A673 (cell line): ENCODE measurements at regions not wholly inside any gene's neighbourhood (a gene's known extent, or its start where the extent isn't known, plus 50 kb on each side); places are given as distances from the start of the nearest gene placed in this dataset.

ENCODE experiments used
- BruUV-seq: library from RNA; stranded (reverse); fragments of 400-500 nt; replicated peaks from 2 replicates; lab custom pipeline; 2021; lab: Mats Ljungman, UMichigan
- CTCF ChIA-PET: fragments of 300-600 bp; sonication (Branson Sonifier 250); formaldehyde crosslinking; loops from one replicate; lab custom pipeline; 2022; ENCODE audit warnings: antibody characterized with exemption; lab: Charles Lee
- POLR2A ChIA-PET: fragments of 300-600 bp; sonication (Branson Sonifier 250); formaldehyde crosslinking; loops from one replicate; lab custom pipeline; 2022; ENCODE audit warnings: antibody characterized with exemption; ENCODE audit not compliant: low non-redundant PET; lab: Charles Lee
- DNase-seq: peaks from one replicate; pipeline ENCODE4 v3.0.0-alpha.2; 2015; ENCODE audit warnings: low spot score
- H3K27ac ChIP-seq: fragments of 200-600 bp; sonication (generic); 2 replicates; pipeline ENCODE4 v1.5.1; 2016; ENCODE audit warnings: mixed run types, low read depth, mild to moderate bottlenecking, mixed read lengths, antibody characterized with exemption, low read length; ENCODE audit not compliant: poor library complexity, severe bottlenecking
- H3K27me3 ChIP-seq: fragments of 200-600 bp; sonication (generic); replicated peaks from 2 replicates; pipeline ENCODE4 v1.6.1; 2017; ENCODE audit warnings: mixed run types, low read depth, mild to moderate bottlenecking, mixed read lengths, antibody characterized with exemption, low read length; ENCODE audit not compliant: insufficient read depth, poor library complexity
- H3K36me3 ChIP-seq: fragments of 200-600 bp; sonication (generic); 2 replicates; pipeline ENCODE4 v1.6.1; 2016; ENCODE audit warnings: mixed run types, mild to moderate bottlenecking, mixed read lengths, antibody characterized with exemption, low read length; ENCODE audit not compliant: insufficient read depth, poor library complexity, severe bottlenecking
- H3K4me1 ChIP-seq: fragments of 200-600 bp; sonication (generic); 2 replicates; pipeline ENCODE4 v1.6.1; 2017; ENCODE audit warnings: mixed run types, mild to moderate bottlenecking, mixed read lengths, antibody characterized with exemption, low read length; ENCODE audit not compliant: insufficient read depth, poor library complexity, severe bottlenecking
- H3K4me3 ChIP-seq: fragments of 200-600 bp; sonication (generic); 2 replicates; pipeline ENCODE4 v1.5.1; 2016; ENCODE audit warnings: low read depth, mixed run types, mild to moderate bottlenecking, mixed read lengths, low read length; ENCODE audit not compliant: poor library complexity, severe bottlenecking
- H3K9me3 ChIP-seq: fragments of 200-600 bp; sonication (generic); 2 replicates; pipeline ENCODE4 v1.6.1; 2016; ENCODE audit warnings: mixed run types, low read depth, mild to moderate bottlenecking, mixed read lengths, antibody characterized with exemption, low read length; ENCODE audit not compliant: poor library complexity, severe bottlenecking
- EZH2 ChIP-seq: fragments of 200-600 bp; sonication (generic); IDR thresholded peaks from 2 replicates; pipeline ENCODE4 v1.6.1; 2017; ENCODE audit warnings: borderline replicate concordance, low read depth, mild to moderate bottlenecking, mixed read lengths, antibody characterized with exemption, low read length; ENCODE audit not compliant: poor library complexity, severe bottlenecking
- intact Hi-C: fragments of 100-400 bp; cut with micrococcal nuclease; formaldehyde crosslinking; loops from one replicate; pipeline ENCODE4 v1.10.0; 2022; ENCODE audit not compliant: unreplicated experiment
- TF ChIP-seq, protein P1 (sequence below): fragments of 300-800, 200-600 bp; sonication (generic); conservative IDR thresholded peaks from 2 replicates; pipeline ENCODE4 v1.5.1; 2017; ENCODE audit warnings: low read depth, mild to moderate bottlenecking, antibody characterized with exemption, low read length, moderate library complexity, mixed read lengths

DNA sequence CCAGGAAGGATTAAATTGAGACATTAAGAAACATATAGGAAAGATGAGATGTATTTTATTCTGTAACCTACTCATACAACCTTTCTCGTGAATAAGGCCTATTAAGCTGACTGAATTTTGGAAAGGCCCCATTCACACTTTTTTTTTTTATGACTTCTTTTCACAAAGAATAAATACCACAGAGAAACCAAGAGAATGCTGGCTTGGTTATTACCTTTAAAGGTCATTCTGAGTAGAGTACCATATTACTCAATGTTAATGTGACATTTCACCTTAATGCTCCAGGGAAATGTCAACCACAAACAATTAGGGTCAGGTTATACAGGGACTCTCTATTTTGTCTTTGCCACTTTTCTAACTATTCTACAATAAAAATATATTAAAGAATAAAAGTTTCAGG, 204.9 kb upstream of the PTCHD4 start:
- TF ChIP-seq, protein P1, sequence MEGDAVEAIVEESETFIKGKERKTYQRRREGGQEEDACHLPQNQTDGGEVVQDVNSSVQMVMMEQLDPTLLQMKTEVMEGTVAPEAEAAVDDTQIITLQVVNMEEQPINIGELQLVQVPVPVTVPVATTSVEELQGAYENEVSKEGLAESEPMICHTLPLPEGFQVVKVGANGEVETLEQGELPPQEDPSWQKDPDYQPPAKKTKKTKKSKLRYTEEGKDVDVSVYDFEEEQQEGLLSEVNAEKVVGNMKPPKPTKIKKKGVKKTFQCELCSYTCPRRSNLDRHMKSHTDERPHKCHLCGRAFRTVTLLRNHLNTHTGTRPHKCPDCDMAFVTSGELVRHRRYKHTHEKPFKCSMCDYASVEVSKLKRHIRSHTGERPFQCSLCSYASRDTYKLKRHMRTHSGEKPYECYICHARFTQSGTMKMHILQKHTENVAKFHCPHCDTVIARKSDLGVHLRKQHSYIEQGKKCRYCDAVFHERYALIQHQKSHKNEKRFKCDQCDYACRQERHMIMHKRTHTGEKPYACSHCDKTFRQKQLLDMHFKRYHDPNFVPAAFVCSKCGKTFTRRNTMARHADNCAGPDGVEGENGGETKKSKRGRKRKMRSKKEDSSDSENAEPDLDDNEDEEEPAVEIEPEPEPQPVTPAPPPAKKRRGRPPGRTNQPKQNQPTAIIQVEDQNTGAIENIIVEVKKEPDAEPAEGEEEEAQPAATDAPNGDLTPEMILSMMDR: no peak
- TF ChIP-seq EZH2: no peak
- intact Hi-C loops: no loop called here

DNA sequence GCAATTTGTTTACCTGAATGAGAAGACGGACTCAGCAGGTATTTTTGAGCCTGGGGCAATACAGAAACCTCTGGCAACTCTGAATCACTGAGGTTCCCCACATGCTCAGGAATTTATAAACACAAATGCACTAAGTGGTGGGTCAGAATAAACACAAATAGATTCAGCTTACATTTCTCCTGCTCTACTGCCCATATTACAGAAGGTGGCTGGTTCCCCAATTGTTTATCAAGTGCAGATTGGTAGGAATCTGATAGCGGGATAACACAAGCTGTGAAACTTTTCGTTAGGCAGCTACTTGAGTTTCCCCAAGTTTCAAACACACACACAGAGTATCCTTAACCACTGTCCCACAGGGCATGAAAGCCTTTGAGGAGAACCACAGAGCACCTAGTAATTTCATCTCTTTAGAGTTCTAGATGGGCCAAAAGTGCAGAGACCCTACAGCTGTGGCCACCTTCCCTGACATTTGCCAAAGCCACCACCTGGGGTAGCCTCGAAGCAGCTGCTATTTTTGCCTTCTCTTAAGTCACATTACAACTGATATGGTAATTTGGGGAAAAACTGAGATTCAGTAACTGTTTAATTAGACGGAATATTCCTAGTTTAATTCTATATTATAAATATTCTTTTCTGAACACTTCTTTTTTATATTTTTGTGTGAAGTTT, 204.2 kb upstream of the PTCHD4 start:
- no peak for TF ChIP-seq EZH2
- TF ChIP-seq, protein P1: no peak
- Histone ChIP-seq H3K4me3 (no peak overlapping the region), H3K4me1 (no peaks in the 10 kb centered on the region), H3K27me3 (no peaks in the 10 kb centered on the region), H3K9me3 (no peaks in the 10 kb centered on the region), H3K27ac (no peak overlapping the region), H3K36me3 (no peaks in the 10 kb centered on the region)
- BruUV-seq: no TSS peak
- intact Hi-C loops: no loop called here
- ChIA-PET CTCF (no interaction called here), POLR2A (no interaction called here)
- DNase-seq: no peak

More for the DNA sequence above, 204.9 kb upstream of the PTCHD4 start:
- CTCF ChIA-PET: no interaction called here
- no peak overlapping the region for H3K4me3 ChIP-seq
- no peaks in the 10 kb centered on the region for H3K27me3 ChIP-seq
- no peak for DNase-seq
- H3K9me3 ChIP-seq: no peaks in the 10 kb centered on the region
- BruUV-seq: no TSS peak
- no peak overlapping the region for H3K27ac ChIP-seq
- no peaks in the 10 kb centered on the region for H3K36me3 ChIP-seq
- no peaks in the 10 kb centered on the region for H3K4me1 ChIP-seq
- POLR2A ChIA-PET: no interaction called here

DNA sequence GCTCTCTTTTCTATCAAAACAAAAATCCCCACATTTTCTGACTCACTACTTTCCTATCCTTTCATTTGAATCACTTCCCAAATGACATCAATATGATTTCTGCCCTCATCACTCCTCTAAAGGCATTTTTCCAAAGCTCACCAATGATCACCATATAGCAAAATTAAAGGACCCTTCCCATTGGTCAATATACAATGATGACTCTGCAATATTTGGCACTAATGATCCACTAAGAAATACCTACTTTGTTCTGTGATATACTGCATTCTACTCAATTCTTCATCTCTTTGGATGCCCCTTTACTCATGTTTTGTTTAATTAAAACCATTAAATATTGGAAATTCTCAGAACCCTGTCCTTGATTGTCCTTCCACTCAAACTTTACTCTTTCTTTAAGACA, 200.3 kb upstream of the PTCHD4 start:
- Histone ChIP-seq H3K9me3 (no peaks in the 10 kb centered on the region), H3K4me3 (no peak overlapping the region), H3K36me3 (no peaks in the 10 kb centered on the region), H3K27me3 (no peaks in the 10 kb centered on the region), H3K27ac (no peak overlapping the region), H3K4me1 (no peaks in the 10 kb centered on the region)
- ChIA-PET CTCF (no interaction called here), POLR2A (no interaction called here)
- no TSS peak for BruUV-seq
- no peak for DNase-seq
- no peak for TF ChIP-seq EZH2
- TF ChIP-seq, protein P1: no peak
- intact Hi-C loops: no loop called here
